HG02870 (cell line): ENCODE measurements at regions not wholly inside any gene's neighbourhood (a gene's known extent, or its start where the extent isn't known, plus 50 kb on each side); places are given as distances from the start of the nearest gene placed in this dataset.

Experiments used
- ATAC-seq: cut with Tn5 transposase; IDR thresholded peaks from one replicate; pipeline ENCODE4 v1.9.1; 2021; ENCODE audit warnings: mild to moderate bottlenecking, moderate library complexity; ENCODE audit not compliant: unreplicated experiment

DNA sequence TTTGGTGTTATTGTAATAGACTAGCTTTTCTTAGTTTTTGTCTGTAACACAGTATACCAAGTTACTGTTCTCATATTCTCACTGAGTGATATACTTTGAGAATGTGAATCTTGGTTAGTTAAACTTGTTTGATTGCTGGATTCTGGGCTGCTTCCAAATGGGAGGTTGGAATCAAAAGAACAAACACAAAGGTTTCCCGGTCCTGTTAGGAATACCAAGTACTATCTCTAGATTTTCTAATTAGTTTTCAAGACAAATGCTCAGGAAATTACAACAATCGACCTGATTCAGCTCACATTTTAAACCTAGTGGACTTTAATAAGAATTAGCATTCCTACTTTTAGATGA, 244.3 kb downstream of the CSNK1G3 start:
- no peak for ATAC-seq

DNA sequence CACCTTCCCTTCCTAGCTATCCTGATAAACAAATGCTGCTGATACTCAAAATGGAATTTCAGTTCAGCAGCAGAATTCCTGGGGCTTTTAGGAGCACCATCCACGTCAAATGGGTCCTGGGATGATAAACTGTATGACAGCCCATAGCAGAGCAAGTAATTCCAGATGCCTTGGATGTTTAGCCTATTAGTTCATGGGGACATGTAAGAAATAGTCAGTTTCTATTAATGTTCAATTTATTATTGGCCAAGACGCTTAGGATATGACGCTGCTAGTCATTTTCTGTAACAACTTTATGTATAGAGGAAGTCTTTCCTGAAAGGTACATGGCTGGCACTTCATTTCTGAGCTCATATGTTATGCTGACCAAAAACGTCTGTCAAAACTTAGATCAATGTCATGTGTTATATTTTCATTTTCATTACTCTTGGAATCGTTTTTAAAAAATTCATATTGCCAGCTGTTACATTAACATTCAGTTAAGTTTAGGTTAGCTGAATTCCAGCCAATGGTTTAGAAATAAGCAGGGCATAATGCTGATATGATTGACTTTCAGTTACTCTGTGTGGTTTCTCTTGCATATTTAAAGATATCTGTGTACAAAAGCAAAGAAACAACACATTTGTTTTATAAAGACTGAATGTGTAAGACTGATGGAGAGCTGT, 243.8 kb downstream of the CSNK1G3 start:
- ATAC-seq, result no peak

DNA sequence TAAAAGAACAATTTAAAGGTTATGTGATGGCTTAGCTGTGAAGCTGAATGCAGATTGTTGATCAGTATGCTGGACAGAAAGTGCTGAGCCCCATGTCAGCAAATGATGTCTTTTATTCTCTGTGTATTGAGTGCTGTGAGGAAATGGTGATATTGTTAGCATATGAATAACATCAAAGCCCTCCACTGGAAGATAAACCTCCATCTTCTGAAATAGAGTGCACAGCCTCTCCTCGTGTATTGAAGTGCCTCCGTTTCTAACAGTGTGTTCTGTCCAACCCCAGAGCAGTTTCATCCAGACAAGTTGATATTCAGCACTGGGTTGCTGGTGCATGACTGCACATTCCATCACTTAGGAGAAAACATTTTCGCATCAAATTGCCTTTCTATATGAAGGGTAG, 242.9 kb downstream of the CSNK1G3 start:
- no peak for ATAC-seq

DNA sequence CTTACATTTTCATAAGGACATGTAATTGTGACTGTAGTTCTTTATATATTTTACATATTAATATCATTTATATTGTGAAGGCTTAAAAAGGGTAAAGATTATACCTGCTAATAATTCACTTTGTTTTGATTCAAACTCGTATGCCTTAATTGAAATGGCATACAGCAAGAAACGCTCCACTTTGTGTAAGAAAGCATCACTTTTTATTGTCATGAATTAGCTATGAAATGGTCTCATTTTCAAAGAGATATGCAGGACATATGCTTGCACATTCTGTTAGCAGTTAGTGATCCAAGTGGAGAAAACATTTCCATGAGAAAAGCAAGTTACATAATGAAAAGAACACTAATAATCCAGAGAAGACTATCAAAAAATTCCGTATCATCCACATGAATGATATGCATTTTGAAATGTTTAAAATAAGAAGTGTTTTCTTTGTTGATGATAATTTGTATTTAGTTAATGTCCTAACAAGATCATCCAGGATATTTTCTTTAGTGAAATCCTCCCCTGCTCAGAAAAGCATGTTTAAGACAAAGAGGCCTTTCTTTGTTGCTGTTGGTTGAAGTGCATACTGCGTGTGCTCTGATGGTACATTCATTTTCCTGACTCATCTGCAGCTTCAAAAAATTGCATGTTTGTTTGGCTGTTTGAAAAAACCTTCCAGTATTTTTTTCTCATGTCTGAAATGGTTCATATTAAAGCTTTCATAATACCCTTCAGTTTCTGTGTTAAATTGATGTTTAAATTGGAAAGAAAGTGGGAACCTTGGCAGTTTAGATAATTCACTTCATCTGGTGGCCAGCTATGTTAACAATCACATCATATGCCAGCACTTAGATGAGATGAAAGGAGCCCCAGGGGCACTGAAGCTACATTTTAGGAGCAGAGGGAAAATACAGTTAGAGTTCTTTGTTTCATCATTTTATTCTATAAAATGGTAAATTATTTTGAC, 242.2 kb downstream of the CSNK1G3 start:
- ATAC-seq, result no peak

- no peak for ATAC-seq
Measured at GRCh38 chr5:123753180-123753936, 241.4 kb downstream of the CSNK1G3 start.

- no peak for ATAC-seq
Measured at GRCh38 chr5:123752552-123753179, 240.7 kb downstream of the CSNK1G3 start.

DNA sequence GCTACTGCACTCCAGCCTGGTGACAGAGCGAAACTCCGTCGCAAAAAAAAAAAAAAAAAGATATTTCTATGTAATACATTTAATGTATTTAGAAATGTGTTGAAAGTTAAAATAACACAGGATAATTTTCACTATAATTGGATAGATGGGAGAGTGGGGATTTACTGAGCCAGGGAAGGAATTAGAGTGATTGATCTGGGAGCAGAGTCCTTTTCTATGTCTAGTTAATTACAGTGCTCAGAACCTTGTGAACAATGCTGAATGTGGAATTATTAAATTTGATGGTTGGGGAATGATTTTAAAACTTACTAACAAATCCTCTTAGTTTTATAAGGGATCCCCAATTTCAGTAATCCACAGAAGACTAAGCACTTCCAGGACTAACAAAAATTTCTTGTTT, 239.7 kb downstream of the CSNK1G3 start:
- ATAC-seq, result no peak

- ATAC-seq, result no peak
Measured at GRCh38 chr5:123748239-123748638, 236.3 kb downstream of the CSNK1G3 start.

DNA sequence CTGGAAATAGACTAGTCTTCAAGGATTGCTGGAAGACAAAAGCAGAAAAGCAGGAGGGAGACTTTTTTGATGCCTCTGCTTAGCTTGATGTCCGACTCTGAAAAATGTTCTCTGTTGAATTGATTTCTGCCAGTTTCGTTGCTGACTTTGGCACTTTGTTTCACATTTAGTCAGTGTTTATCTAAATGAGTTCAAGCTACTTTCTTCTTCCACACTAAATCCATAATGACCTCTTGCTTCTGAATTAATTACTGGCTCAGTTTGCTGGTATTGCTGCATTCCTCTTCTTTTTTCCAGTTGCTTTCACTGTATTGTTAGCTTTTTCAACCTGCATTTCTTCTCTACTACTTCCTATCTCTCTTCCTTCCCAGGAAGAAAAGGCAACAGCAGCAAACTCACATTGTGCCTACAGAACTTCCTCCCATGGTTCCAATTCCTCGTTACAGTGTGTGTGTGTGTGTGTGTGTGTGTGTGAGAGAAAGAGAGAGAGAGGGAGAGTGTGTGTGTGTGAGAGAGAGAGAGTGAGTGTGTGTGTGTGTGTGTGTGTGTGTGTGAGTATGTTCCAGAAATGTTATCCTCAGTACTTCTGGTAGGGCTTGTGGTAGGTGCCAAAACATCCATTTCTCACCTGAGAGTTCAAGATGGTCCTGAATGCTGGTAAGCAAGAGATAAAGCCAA, 234.8 kb downstream of the CSNK1G3 start:
- no peak for ATAC-seq

GRCh38 chr5:123743990-123744583, 232.1 kb downstream of the CSNK1G3 start:
- no peak for ATAC-seq

DNA sequence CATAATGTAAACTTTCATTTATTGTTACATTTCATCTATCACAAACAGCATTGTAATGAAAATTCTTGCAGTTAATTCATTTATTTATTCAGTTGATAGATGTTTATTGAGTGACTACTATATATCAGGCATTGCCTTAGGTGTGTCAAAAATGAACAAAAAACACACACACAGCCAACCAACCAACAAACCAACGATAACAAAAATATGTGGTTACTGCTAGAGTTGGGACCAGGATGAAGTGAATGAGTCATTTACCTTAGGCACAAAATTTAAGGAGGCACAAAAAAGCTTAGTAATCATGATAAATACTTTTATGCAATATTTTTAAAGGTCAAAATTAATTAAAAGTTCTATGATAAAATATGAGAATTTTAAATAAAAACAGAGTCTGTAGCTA, 223.4 kb downstream of the CSNK1G3 start:
- no peak for ATAC-seq

DNA sequence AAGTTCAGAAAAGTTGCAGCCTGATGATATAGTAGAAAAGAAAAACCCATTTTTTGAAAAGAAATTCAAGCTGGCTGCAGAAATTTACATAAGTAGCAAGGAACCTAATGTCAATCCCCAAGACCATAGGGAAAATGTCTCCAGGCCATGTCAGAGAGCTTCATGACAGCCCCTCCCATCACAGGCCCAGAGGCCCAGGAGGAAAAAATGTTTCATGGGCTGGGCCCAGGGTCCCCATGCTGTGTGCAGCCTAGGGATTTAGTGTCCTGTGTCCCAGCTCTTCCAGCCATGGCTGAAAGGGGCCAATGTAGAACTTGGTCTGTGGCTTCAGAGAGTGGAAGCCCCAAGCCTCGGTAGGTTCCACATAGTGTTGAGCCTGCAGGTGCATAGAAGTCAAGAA, 220.3 kb downstream of the CSNK1G3 start:
- ATAC-seq, result no peak

DNA sequence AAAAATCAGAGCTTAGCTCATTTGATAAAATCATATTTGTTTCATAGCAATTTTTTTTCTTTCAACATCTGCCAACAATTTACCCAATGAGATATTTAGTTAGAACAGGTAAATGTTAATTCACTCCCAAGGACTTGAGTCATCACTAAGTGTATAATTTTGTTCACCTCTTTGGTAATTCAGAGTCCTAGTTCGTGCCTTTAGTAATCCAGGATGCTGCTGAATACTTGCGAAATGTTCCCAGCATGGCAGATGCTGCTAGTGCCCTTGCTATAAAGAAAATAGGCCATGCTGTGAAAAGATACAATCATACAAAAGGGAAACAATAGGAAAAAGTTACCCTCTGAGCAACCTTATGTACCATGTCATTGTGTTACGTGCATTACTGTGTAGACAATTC, 210.5 kb downstream of the CSNK1G3 start:
- no peak for ATAC-seq

- no peak for ATAC-seq
Measured at GRCh38 chr5:123721675-123722276, 209.8 kb downstream of the CSNK1G3 start.

DNA sequence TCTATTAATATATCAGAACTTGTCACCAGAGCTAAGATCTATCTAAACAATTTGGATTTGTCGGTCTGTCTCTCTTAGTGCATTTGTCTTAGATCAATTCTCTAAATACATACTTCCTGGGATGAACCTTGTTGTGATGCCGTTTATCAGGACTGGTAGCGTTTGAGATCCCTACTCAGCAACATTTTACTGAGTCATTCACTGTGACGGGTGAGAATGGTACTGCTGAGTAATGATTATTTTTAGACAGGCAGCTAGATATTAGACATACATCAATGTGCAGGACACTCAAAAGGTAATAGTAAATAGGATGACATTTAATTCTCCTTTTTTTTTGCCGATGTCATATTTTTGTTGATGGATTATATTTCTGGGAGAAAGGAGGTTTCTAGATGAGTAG, 209.0 kb downstream of the CSNK1G3 start:
- ATAC-seq, result no peak

DNA sequence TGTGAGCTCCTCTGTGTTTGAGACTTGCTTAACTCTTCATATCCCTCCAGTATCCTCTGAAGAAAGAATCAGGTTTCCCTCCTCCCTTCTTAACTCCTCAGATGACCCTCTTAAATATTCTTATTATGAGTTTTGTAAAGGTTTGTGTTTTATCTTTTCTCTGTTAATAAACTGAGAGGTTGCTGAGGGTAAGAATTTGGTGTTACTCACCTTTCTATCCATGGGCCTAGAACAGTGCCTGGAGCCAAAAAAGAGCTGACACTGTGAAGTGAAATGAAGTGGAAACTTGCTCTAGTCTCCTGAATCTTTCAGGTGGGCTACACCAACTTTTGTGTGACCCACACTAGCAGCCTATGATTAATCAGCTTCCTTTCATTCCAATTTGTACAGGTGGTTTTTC, 208.4 kb downstream of the CSNK1G3 start:
- ATAC-seq, result no peak

DNA sequence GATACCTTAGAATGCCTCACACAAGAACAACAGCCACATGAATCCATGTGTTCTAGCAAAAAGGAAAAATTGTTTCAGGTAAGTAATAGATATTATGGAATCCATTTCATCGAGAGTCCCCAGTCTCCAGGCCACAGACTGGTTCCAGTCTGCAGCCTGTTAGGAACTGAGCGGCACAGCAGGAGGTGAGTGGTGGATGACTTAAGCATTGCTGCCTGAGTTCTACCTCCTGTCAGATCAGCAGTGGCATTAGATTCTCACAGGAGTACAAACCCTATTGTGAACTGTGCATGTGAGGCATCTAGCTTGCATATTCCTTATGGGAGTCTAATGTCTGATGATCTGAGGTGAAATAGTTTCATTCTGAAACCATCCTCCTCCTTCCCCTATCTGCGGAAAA, 207.0 kb downstream of the CSNK1G3 start:
- no peak for ATAC-seq

GRCh38 chr5:123718238-123718637, 206.3 kb downstream of the CSNK1G3 start:
- no peak for ATAC-seq

DNA sequence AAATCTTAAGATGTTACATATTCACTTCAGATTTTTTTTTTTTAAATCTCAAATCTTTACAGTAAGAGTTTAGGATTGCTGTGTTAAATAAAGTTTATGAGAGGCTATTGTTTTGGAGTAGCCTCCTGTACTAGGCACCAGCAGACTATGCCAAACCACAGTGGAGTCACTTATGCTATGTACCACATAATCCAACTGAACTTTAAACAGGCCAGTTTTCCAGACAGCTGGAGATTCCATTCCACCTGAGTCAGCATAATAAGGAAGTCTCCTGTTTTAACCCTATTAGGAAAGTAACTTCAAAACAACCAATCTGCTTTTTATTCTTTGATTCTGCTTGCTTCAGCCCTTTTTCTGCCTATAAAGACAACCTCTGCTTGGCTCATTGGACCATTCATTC, 205.2 kb downstream of the CSNK1G3 start:
- ATAC-seq, result no peak

- ATAC-seq, result no peak
Measured at GRCh38 chr5:123710031-123710430, 198.1 kb downstream of the CSNK1G3 start.
